KOPT-K1 (cell line): ENCODE measurements at regions not wholly inside any gene's neighbourhood (a gene's known extent, or its start where the extent isn't known, plus 50 kb on each side); places are given as distances from the start of the nearest gene placed in this dataset.
A peak's percentile ranks its signal among the peaks of the same experiment; 100 is the strongest.

ENCODE experiments used
- H3K27ac ChIP-seq: fragments of 200-600 bp; sonication (generic); 2 replicates; pipeline ENCODE4 v1.5.1; 2016; ENCODE audit warnings: antibody characterized with exemption, mild to moderate bottlenecking, low read depth, low read length; ENCODE audit not compliant: poor library complexity, severe bottlenecking
- H3K36me3 ChIP-seq: fragments of 200-600 bp; sonication (generic); 2 replicates; pipeline ENCODE4 v1.5.1; 2017; ENCODE audit warnings: antibody characterized with exemption, mild to moderate bottlenecking, low read length, moderate library complexity; ENCODE audit not compliant: insufficient read depth
- H3K9me3 ChIP-seq: fragments of 200-600 bp; sonication (generic); 2 replicates; pipeline ENCODE4 v1.5.1; 2017; ENCODE audit warnings: antibody characterized with exemption, low read length, mild to moderate bottlenecking; ENCODE audit not compliant: insufficient read depth, poor library complexity, severe bottlenecking

- Histone ChIP-seq H3K36me3 (no peaks in the 10 kb centered on the region), H3K27ac (no peak overlapping the region), H3K9me3 (peaks cover 9% of the 10 kb centered on the region)
These were observed 192.8 kb upstream of the TBC1D5 start for GRCh38 chr3:17935222-17935621.

GRCh38 chr3:17932136-17932771, 189.8 kb upstream of the TBC1D5 start:
- Histone ChIP-seq H3K27ac (no peak overlapping the region), H3K9me3 (peaks cover 9% of the 10 kb centered on the region), H3K36me3 (no peaks in the 10 kb centered on the region)

- H3K9me3 ChIP-seq = peaks cover 9% of the 10 kb centered on the region
- H3K36me3 ChIP-seq = no peaks in the 10 kb centered on the region
- no peak overlapping the region for H3K27ac ChIP-seq
These were observed 188.7 kb upstream of the TBC1D5 start for GRCh38 chr3:17931131-17931530.

- Histone ChIP-seq H3K27ac (no peak overlapping the region), H3K9me3 (peaks cover 9% of the 10 kb centered on the region), H3K36me3 (no peaks in the 10 kb centered on the region)
These were observed 186.2 kb upstream of the TBC1D5 start for GRCh38 chr3:17928502-17929145.

- peaks cover 9% of the 10 kb centered on the region for H3K9me3 ChIP-seq
- no peak overlapping the region for H3K27ac ChIP-seq
- H3K36me3 ChIP-seq = no peaks in the 10 kb centered on the region
These were observed 184.6 kb upstream of the TBC1D5 start for GRCh38 chr3:17927036-17927435.

GRCh38 chr3:17915341-17915740, 172.9 kb upstream of the TBC1D5 start:
- H3K27ac ChIP-seq = no peak overlapping the region
- no peaks in the 10 kb centered on the region for H3K36me3 ChIP-seq
- H3K9me3 ChIP-seq = no peaks in the 10 kb centered on the region

- Histone ChIP-seq H3K9me3 (no peaks in the 10 kb centered on the region), H3K36me3 (no peaks in the 10 kb centered on the region)
These were observed 170.9 kb upstream of the TBC1D5 start for GRCh38 chr3:17913359-17913758.

GRCh38 chr3:17911986-17912760, 169.7 kb upstream of the TBC1D5 start:
- no peaks in the 10 kb centered on the region for H3K9me3 ChIP-seq
- no peaks in the 10 kb centered on the region for H3K36me3 ChIP-seq
- H3K27ac ChIP-seq = peak overlapping the region; percentile 64

More at GRCh38 chr3:17913359-17913758, 170.9 kb upstream of the TBC1D5 start:
- H3K27ac ChIP-seq = peak overlapping the region; percentile 64

- Histone ChIP-seq H3K36me3 (no peaks in the 10 kb centered on the region), H3K27ac (peak overlapping the region; percentile 64), H3K9me3 (no peaks in the 10 kb centered on the region)
These were observed 168.5 kb upstream of the TBC1D5 start for GRCh38 chr3:17910922-17911321.

GRCh38 chr3:17909714-17910113, 167.3 kb upstream of the TBC1D5 start:
- peak overlapping the region; percentile 64 for H3K27ac ChIP-seq
- no peaks in the 10 kb centered on the region for H3K9me3 ChIP-seq
- no peaks in the 10 kb centered on the region for H3K36me3 ChIP-seq

GRCh38 chr3:17908399-17909191, 166.2 kb upstream of the TBC1D5 start:
- Histone ChIP-seq H3K9me3 (no peaks in the 10 kb centered on the region), H3K36me3 (no peaks in the 10 kb centered on the region), H3K27ac (peak overlapping the region; percentile 64)

- peaks cover 5% of the 10 kb centered on the region for H3K9me3 ChIP-seq
- peak overlapping the region; percentile 82 for H3K27ac ChIP-seq
- H3K36me3 ChIP-seq = no peaks in the 10 kb centered on the region
These were observed 163.6 kb upstream of the TBC1D5 start for GRCh38 chr3:17905996-17906395.

GRCh38 chr3:17901893-17902292, 159.5 kb upstream of the TBC1D5 start:
- Histone ChIP-seq H3K27ac (peak overlapping the region; percentile 56), H3K36me3 (no peaks in the 10 kb centered on the region), H3K9me3 (peaks cover 24% of the 10 kb centered on the region)

- Histone ChIP-seq H3K9me3 (peaks cover 5% of the 10 kb centered on the region), H3K27ac (peak overlapping the region; percentile 75), H3K36me3 (no peaks in the 10 kb centered on the region)
These were observed 152.1 kb upstream of the TBC1D5 start for GRCh38 chr3:17894434-17895060.
